ENCODE measurements at regions not wholly inside any gene's neighbourhood (a gene's known extent, or its start where the extent isn't known, plus 50 kb on each side); places are given as distances from the start of the nearest gene placed in this dataset.

GRCh38 chrX:9231491-9231890, 197.6 kb upstream of the FAM9B start:
- no peak overlapping the region for H2BK5ac ChIP-seq (ENCODE audit: low read depth, low read length)
- no peak for FAIRE-seq
- ChIA-PET CTCF (ENCODE audit: partially characterized antibody) (no interaction called here), POLR2A (ENCODE audit: partially characterized antibody) (no interaction called here)
- H3K23me2 ChIP-seq (ENCODE audit: low read depth, low read length): no peaks in the 10 kb centered on the region
- no peak overlapping the region for H4K5ac ChIP-seq (ENCODE audit: insufficient read length, low read depth, low read length)
- no peak for DNase-seq (ENCODE audit: low read depth in 1 of 2, low spot score in 2 of 2)
- no peak overlapping the region for H4K91ac ChIP-seq (replicated peaks; ENCODE audit: insufficient read length, low read length)
- no peak overlapping the region for H3K56ac ChIP-seq (replicated peaks; ENCODE audit: insufficient read length, low read depth, low read length)
- no peaks in the 10 kb centered on the region for H4K20me1 ChIP-seq (replicated peaks in 1 of 2; ENCODE audit: control insufficient read depth in 1 of 2, insufficient read depth in 2 of 2, low read length in 2 of 2)
- no peak overlapping the region for H3K9ac ChIP-seq (replicated peaks in 1 of 4; ENCODE audit: extremely low read depth in 1 of 4, low read depth in 3 of 4, low read length in 3 of 4)
- H3K27me3 ChIP-seq (replicated peaks in 1 of 4; ENCODE audit: control insufficient read depth in 3 of 4, extremely low read depth in 1 of 4, insufficient read depth in 3 of 4, low read length in 3 of 4): no peaks in the 10 kb centered on the region
- H3K79me2 ChIP-seq (ENCODE audit: control insufficient read depth in 1 of 2, insufficient read depth in 2 of 2, low read length in 2 of 2): no peaks in the 10 kb centered on the region
- no peaks in the 10 kb centered on the region for H3K36me3 ChIP-seq (ENCODE audit: control insufficient read depth in 2 of 4, insufficient read depth in 4 of 4, low read length in 3 of 4)
- H3K9me3 ChIP-seq (ENCODE audit: insufficient read depth in 2 of 2, low read depth in 1 of 2, low read length in 1 of 2): no peaks in the 10 kb centered on the region
- no peak overlapping the region for H4K8ac ChIP-seq (ENCODE audit: extremely low read depth, insufficient read depth, low read length)
- no peaks in the 10 kb centered on the region for H3K4me1 ChIP-seq (replicated peaks in 1 of 4; ENCODE audit: control insufficient read depth in 3 of 4, insufficient read depth in 4 of 4, low read length in 3 of 4)
- 89% methylated on average over 5 of the region's 5 CpGs; no CpG with 5 or more reads in 1 of the 2 experiments for WGBS, 2 experiments (ENCODE audit: extremely low coverage in 1 of 2, insufficient coverage in 1 of 2, insufficient read length in 1 of 2, insufficient replicate concordance in 2 of 2, low coverage in 1 of 2, low lambda C conversion rate in 2 of 2, missing lambda C conversion rate in 1 of 2)
- no peak overlapping the region for H2BK120ac ChIP-seq (replicated peaks; ENCODE audit: low read depth, low read length)
- no peak overlapping the region for H3K4ac ChIP-seq (replicated peaks; ENCODE audit: insufficient read length, low read depth, low read length)
- H3K14ac ChIP-seq (ENCODE audit: insufficient read length): no peak overlapping the region
- H2BK20ac ChIP-seq (ENCODE audit: low read length): no peak overlapping the region
- no peak overlapping the region for H3K18ac ChIP-seq (ENCODE audit: extremely low read depth, low read length)
- no peak overlapping the region for H3K27ac ChIP-seq (ENCODE audit: low read depth, low read length)
- H3K79me1 ChIP-seq (ENCODE audit: low read depth, low read length): no peaks in the 10 kb centered on the region
- H3K4me2 ChIP-seq (ENCODE audit: insufficient read depth in 1 of 2, low read depth in 2 of 2, low read length in 2 of 2): no peak overlapping the region
- no peak overlapping the region for H2AK5ac ChIP-seq (ENCODE audit: low read depth, low read length)
- H2AFZ ChIP-seq (ENCODE audit: low read length): no peak overlapping the region
- H3K4me3 ChIP-seq (ENCODE audit: extremely low read depth in 1 of 4, insufficient read depth in 2 of 4, low read depth in 3 of 4, low read length in 4 of 4): no peak overlapping the region
- H3K23ac ChIP-seq (ENCODE audit: insufficient read length): no peak overlapping the region
- no peak overlapping the region for H2BK12ac ChIP-seq (ENCODE audit: low read depth, low read length)
- H2BK15ac ChIP-seq (ENCODE audit: low read length): no peak overlapping the region
- TF ChIP-seq SIX5 (IDR thresholded peaks at IDR 0.05; ENCODE audit: low read depth, low read length) (no peak), SRF (IDR thresholded peaks at IDR 0.05; ENCODE audit: low read depth, low read length) (no peak), NANOG (IDR thresholded peaks at IDR 0.05; ENCODE audit: insufficient read depth, low read depth, low read length, poor library complexity, severe bottlenecking) (no peak), JUND (IDR thresholded peaks at IDR 0.05; ENCODE audit: low read length) (no peak), FOSL1 (IDR thresholded peaks at IDR 0.05; ENCODE audit: insufficient read depth, low read depth, low read length) (no peak), TCF12 (IDR thresholded peaks at IDR 0.05; ENCODE audit: low read depth, low read length) (no peak)
